WTC11 (cell line): ENCODE measurements at regions not wholly inside any gene's neighbourhood (a gene's known extent, or its start where the extent isn't known, plus 50 kb on each side); places are given as distances from the start of the nearest gene placed in this dataset.

Experiments
- CREB1 ChIP-seq: sonication (generic); formaldehyde crosslinking; IDR thresholded peaks from 2 replicates; pipeline ENCODE4 v1.8.0; 2023; ENCODE audit warnings: mild to moderate bottlenecking, missing genetic modification reagents
- GABPB1 ChIP-seq: sonication (generic); formaldehyde crosslinking; IDR thresholded peaks from 2 replicates; pipeline ENCODE4 v1.8.1; 2023; ENCODE audit warnings: mild to moderate bottlenecking, missing genetic modification reagents
- TF ChIP-seq, protein P1 (sequence below): fragments of 200-600 bp; IDR thresholded peaks from 2 replicates; pipeline ENCODE4 v1.8.0; 2022; ENCODE audit warnings: antibody characterized with exemption

- TF ChIP-seq CREB1 (CRISPR knock-in tag) (no peak), GABPB1 (CRISPR knock-in tag) (no peak)
- TF ChIP-seq, protein P1, sequence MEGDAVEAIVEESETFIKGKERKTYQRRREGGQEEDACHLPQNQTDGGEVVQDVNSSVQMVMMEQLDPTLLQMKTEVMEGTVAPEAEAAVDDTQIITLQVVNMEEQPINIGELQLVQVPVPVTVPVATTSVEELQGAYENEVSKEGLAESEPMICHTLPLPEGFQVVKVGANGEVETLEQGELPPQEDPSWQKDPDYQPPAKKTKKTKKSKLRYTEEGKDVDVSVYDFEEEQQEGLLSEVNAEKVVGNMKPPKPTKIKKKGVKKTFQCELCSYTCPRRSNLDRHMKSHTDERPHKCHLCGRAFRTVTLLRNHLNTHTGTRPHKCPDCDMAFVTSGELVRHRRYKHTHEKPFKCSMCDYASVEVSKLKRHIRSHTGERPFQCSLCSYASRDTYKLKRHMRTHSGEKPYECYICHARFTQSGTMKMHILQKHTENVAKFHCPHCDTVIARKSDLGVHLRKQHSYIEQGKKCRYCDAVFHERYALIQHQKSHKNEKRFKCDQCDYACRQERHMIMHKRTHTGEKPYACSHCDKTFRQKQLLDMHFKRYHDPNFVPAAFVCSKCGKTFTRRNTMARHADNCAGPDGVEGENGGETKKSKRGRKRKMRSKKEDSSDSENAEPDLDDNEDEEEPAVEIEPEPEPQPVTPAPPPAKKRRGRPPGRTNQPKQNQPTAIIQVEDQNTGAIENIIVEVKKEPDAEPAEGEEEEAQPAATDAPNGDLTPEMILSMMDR = no peak
Measured at GRCh38 chr7:159201722-159202330, 57.2 kb upstream of the VIPR2 start.
